AG09319 (cell line): ENCODE measurements at regions not wholly inside any gene's neighbourhood (a gene's known extent, or its start where the extent isn't known, plus 50 kb on each side); places are given as distances from the start of the nearest gene placed in this dataset.
"Not testable (repeated sequence)": the region's sequence is repeated elsewhere in the genome, so short reads cannot be mapped to it uniquely, and the experiment has no call there.

Source experiments
- DNase-seq: peaks from one replicate; pipeline ENCODE4 v3.0.0-alpha.2; 2010; ENCODE audit warnings: low read depth; ENCODE audit errors: extremely low read depth
- TF ChIP-seq, protein P1 (sequence below): IDR thresholded peaks from 2 replicates; pipeline ENCODE4 v1.5.1; 2011; ENCODE audit warnings: low read depth, mild to moderate bottlenecking, inconsistent platforms, low read length, moderate library complexity

DNA sequence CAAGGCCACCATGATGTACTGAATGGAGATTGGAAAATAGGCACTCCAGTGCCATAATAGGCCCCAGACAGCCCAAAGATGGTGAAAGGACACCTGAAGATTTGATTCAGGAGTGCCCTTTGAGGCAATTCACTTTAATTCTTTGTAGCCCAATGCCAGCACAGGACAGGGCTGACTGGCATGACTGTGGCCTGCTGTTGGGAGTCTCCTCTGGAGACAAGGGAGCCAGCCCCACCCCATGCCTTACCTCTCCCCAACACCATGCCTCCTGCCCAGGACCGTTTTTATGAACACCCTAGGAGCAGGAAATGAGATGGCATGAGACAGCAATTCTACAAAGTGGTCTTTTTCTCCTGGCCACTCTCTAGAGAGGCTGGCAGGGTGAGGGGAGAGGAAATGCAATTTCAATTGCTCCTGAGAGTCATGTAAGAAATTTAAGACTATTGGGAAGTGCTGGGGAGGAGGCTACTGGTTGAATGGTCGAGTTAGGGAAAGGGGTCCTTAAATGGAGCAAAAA lies 94.2 kb upstream of the MAMLD1 start:
- DNase-seq: no peak
- TF ChIP-seq, protein P1, sequence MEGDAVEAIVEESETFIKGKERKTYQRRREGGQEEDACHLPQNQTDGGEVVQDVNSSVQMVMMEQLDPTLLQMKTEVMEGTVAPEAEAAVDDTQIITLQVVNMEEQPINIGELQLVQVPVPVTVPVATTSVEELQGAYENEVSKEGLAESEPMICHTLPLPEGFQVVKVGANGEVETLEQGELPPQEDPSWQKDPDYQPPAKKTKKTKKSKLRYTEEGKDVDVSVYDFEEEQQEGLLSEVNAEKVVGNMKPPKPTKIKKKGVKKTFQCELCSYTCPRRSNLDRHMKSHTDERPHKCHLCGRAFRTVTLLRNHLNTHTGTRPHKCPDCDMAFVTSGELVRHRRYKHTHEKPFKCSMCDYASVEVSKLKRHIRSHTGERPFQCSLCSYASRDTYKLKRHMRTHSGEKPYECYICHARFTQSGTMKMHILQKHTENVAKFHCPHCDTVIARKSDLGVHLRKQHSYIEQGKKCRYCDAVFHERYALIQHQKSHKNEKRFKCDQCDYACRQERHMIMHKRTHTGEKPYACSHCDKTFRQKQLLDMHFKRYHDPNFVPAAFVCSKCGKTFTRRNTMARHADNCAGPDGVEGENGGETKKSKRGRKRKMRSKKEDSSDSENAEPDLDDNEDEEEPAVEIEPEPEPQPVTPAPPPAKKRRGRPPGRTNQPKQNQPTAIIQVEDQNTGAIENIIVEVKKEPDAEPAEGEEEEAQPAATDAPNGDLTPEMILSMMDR: no peak

GRCh38 chrX:150269605-150270254 lies 93.4 kb upstream of the MAMLD1 start:
- DNase-seq: no peak
- TF ChIP-seq, protein P1: no peak

DNA sequence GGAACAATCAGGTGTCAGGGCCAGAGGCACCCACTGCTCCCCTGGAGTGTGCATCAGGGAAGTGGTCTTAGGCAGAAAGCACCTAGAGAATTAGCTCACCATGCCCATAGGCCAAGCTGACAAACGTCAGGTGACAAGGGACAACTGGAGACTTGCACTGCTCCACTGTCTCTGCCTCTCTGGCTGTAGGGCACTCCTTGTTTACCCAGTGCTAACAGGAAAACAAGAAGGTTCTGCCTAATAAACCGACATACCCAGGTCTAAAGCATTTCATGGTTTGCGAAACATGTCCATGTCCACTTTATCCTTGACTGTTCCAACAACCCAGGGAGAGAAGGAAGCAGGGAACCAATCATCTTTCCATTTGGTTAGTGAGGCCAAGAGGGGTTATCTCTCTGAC lies 92.5 kb upstream of the MAMLD1 start:
- TF ChIP-seq, protein P1: no peak

GRCh38 chrX:150273575-150274294 lies 89.4 kb upstream of the MAMLD1 start:
- DNase-seq: not testable (repeated sequence)

More for the DNA sequence above, 92.5 kb upstream of the MAMLD1 start:
- DNase-seq: no peak

GRCh38 chrX:150282953-150283352 lies 80.2 kb upstream of the MAMLD1 start:
- no peak for DNase-seq
- TF ChIP-seq, protein P1: no peak

DNA sequence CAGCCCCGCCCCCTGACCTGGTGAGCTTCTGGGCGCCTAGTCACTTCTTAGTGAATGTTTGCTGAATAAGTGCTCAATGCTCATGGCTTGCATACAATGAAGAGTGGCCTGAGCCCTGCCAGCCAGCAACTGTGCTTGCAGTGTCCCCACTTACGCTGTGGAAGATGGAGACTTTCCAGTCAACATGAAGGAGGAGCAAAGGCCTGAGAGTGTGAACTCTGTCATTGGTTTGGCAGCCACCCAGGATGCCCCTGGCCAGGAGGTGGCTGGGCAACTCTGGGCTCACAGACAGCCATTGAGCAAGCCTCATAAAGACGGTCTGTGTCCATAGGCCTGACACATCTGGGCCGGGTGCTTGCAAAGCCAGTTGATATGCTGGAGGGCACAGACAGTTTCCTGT lies 72.1 kb upstream of the MAMLD1 start:
- DNase-seq: no peak
- TF ChIP-seq, protein P1: no peak

GRCh38 chrX:150293311-150294013 lies 69.7 kb upstream of the MAMLD1 start:
- DNase-seq: no peak
- TF ChIP-seq, protein P1: no peak
